Muscle of leg (tissue), 3 donors: ENCODE measurements at regions not wholly inside any gene's neighbourhood (a gene's known extent, or its start where the extent isn't known, plus 50 kb on each side); places are given as distances from the start of the nearest gene placed in this dataset.

Experiments
- DNase-seq: peaks from one replicate; pipeline ENCODE4 v3.0.0; 2013
- H3K27ac ChIP-seq: one replicate; pipeline ENCODE4 v1.5.1; 2013; ENCODE audit warnings: mild to moderate bottlenecking, low read length, control low read depth
- H3K27me3 ChIP-seq: one replicate; pipeline ENCODE4 v1.6.1; 2013; ENCODE audit warnings: low read length; ENCODE audit not compliant: control insufficient read depth, insufficient read depth
- H3K36me3 ChIP-seq: one replicate; pipeline ENCODE4 v1.6.1; 2013; ENCODE audit warnings: low read length; ENCODE audit not compliant: control insufficient read depth, insufficient read depth
- H3K4me1 ChIP-seq: one replicate; pipeline ENCODE4 v1.6.1; 2013; ENCODE audit warnings: low read length; ENCODE audit not compliant: control insufficient read depth, insufficient read depth
- H3K4me3 ChIP-seq: one replicate; pipeline ENCODE4 v1.5.1; 2013; ENCODE audit warnings: low read length, control low read depth
- H3K9me3 ChIP-seq: replicated peaks from 2 replicates; pipeline ENCODE4 v1.6.1; 2013; ENCODE audit warnings: low read depth, low read length; ENCODE audit not compliant: control insufficient read depth
- WGBS: methylation state at CpG from one replicate; pipeline ENCODE4 v1.1.5; 2013; ENCODE audit warnings: missing lambda C conversion rate; ENCODE audit not compliant: insufficient coverage; 5-methylcytosine and 5-hydroxymethylcytosine counted together

GRCh38 chr5:29811914-29812679, 1381.4 kb upstream of the CDH6 start:
- no peak overlapping the region for H3K27ac ChIP-seq
- DNase-seq = peak; percentile 2
- WGBS = 67% methylated on average over 1 of the region's 2 CpGs
- no peaks in the 10 kb centered on the region for H3K36me3 ChIP-seq
- no peaks in the 10 kb centered on the region for H3K4me1 ChIP-seq
- H3K9me3 ChIP-seq = no peaks in the 10 kb centered on the region
- no peak overlapping the region for H3K4me3 ChIP-seq
- no peaks in the 10 kb centered on the region for H3K27me3 ChIP-seq

- Histone ChIP-seq H3K9me3 (peaks cover 2% of the 10 kb centered on the region), H3K27me3 (no peaks in the 10 kb centered on the region), H3K4me3 (no peak overlapping the region), H3K36me3 (no peaks in the 10 kb centered on the region), H3K4me1 (no peaks in the 10 kb centered on the region), H3K27ac (no peak overlapping the region)
- 88% methylated on average over 3 of the region's 3 CpGs for WGBS
- DNase-seq = no peak
These were observed 1387.7 kb upstream of the CDH6 start for GRCh38 chr5:29805804-29806203.

GRCh38 chr5:29800752-29801151, 1392.7 kb upstream of the CDH6 start:
- no peaks in the 10 kb centered on the region for H3K36me3 ChIP-seq
- no peaks in the 10 kb centered on the region for H3K4me1 ChIP-seq
- H3K27me3 ChIP-seq = no peaks in the 10 kb centered on the region
- 80% methylated on average over 1 of the region's 5 CpGs for WGBS
- no peak overlapping the region for H3K27ac ChIP-seq
- DNase-seq = no peak
- H3K9me3 ChIP-seq = peaks cover 8% of the 10 kb centered on the region
- H3K4me3 ChIP-seq = no peak overlapping the region

- Histone ChIP-seq H3K27me3 (no peaks in the 10 kb centered on the region), H3K4me3 (no peak overlapping the region), H3K27ac (no peak overlapping the region), H3K4me1 (no peaks in the 10 kb centered on the region), H3K36me3 (no peaks in the 10 kb centered on the region), H3K9me3 (peaks cover 6% of the 10 kb centered on the region)
- 88% methylated on average over 1 of the region's 2 CpGs for WGBS
- no peak for DNase-seq
These were observed 1397.5 kb upstream of the CDH6 start for GRCh38 chr5:29796013-29796412.

GRCh38 chr5:29795096-29795652, 1398.3 kb upstream of the CDH6 start:
- no peaks in the 10 kb centered on the region for H3K4me1 ChIP-seq
- no peaks in the 10 kb centered on the region for H3K36me3 ChIP-seq
- H3K9me3 ChIP-seq = peaks cover 3% of the 10 kb centered on the region
- no peak overlapping the region for H3K27ac ChIP-seq
- WGBS = no CpG with 5 or more reads among the region's 2 CpGs
- no peaks in the 10 kb centered on the region for H3K27me3 ChIP-seq
- DNase-seq = no peak
- no peak overlapping the region for H3K4me3 ChIP-seq

GRCh38 chr5:29794141-29794787, 1399.2 kb upstream of the CDH6 start:
- no peak for DNase-seq
- Histone ChIP-seq H3K36me3 (no peaks in the 10 kb centered on the region), H3K9me3 (no peaks in the 10 kb centered on the region), H3K27ac (no peak overlapping the region), H3K4me3 (no peak overlapping the region), H3K27me3 (no peaks in the 10 kb centered on the region), H3K4me1 (no peaks in the 10 kb centered on the region)
- no CpG with 5 or more reads among the region's 5 CpGs for WGBS

GRCh38 chr5:29790281-29790680, 1403.2 kb upstream of the CDH6 start:
- no peak for DNase-seq
- no peaks in the 10 kb centered on the region for H3K9me3 ChIP-seq
- H3K4me1 ChIP-seq = no peaks in the 10 kb centered on the region
- no peaks in the 10 kb centered on the region for H3K27me3 ChIP-seq
- H3K4me3 ChIP-seq = no peak overlapping the region
- H3K36me3 ChIP-seq = no peaks in the 10 kb centered on the region
- no peak overlapping the region for H3K27ac ChIP-seq

- H3K4me3 ChIP-seq = no peak overlapping the region
- no peaks in the 10 kb centered on the region for H3K27me3 ChIP-seq
- no peak for DNase-seq
- no peaks in the 10 kb centered on the region for H3K36me3 ChIP-seq
- WGBS = 80% methylated on average over 1 of the region's 4 CpGs
- no peak overlapping the region for H3K27ac ChIP-seq
- no peaks in the 10 kb centered on the region for H3K4me1 ChIP-seq
- H3K9me3 ChIP-seq = no peaks in the 10 kb centered on the region
These were observed 1413.1 kb upstream of the CDH6 start for GRCh38 chr5:29780401-29780800.

GRCh38 chr5:29779141-29779540, 1414.3 kb upstream of the CDH6 start:
- H3K4me1 ChIP-seq = no peaks in the 10 kb centered on the region
- H3K4me3 ChIP-seq = no peak overlapping the region
- H3K27me3 ChIP-seq = no peaks in the 10 kb centered on the region
- no peak overlapping the region for H3K27ac ChIP-seq
- DNase-seq = no peak
- no peaks in the 10 kb centered on the region for H3K36me3 ChIP-seq
- H3K9me3 ChIP-seq = no peaks in the 10 kb centered on the region
- no CpG with 5 or more reads among the region's 3 CpGs for WGBS

GRCh38 chr5:29777373-29777772, 1416.1 kb upstream of the CDH6 start:
- Histone ChIP-seq H3K36me3 (no peaks in the 10 kb centered on the region), H3K4me3 (no peak overlapping the region), H3K27ac (no peak overlapping the region), H3K9me3 (no peaks in the 10 kb centered on the region), H3K4me1 (no peaks in the 10 kb centered on the region), H3K27me3 (no peaks in the 10 kb centered on the region)
- WGBS = 90% methylated on average over 1 of the region's 3 CpGs
- no peak for DNase-seq
